ENCODE measurements at regions not wholly inside any gene's neighbourhood (a gene's known extent, or its start where the extent isn't known, plus 50 kb on each side); places are given as distances from the start of the nearest gene placed in this dataset.

GRCh38 chr21:35818597-35818996, 241.7 kb downstream of the SETD4 start:
- WGBS (ENCODE audit: insufficient coverage) = 95% methylated on average over 8 of the region's 8 CpGs
- Histone ChIP-seq H4K20me1 (ENCODE audit: insufficient read depth, low read length) (no peaks in the 10 kb centered on the region), H3K4me1 (ENCODE audit: control insufficient read depth in 1 of 2, insufficient read depth in 2 of 2, low read length in 2 of 2) (no peaks in the 10 kb centered on the region), H3K27ac (ENCODE audit: low read depth in 1 of 2, low read length in 2 of 2) (no peak overlapping the region), H3K9me3 (replicated peaks in 1 of 2; ENCODE audit: control insufficient read depth in 1 of 2, insufficient read depth in 1 of 2, low read length in 2 of 2) (no peaks in the 10 kb centered on the region), H3K79me2 (ENCODE audit: insufficient read depth, low read length) (no peaks in the 10 kb centered on the region), H3K36me3 (replicated peaks in 1 of 2; ENCODE audit: control insufficient read depth in 1 of 2, insufficient read depth in 2 of 2, low read length in 2 of 2) (no peaks in the 10 kb centered on the region), H3K9ac (ENCODE audit: insufficient read depth, low read length, poor library complexity, severe bottlenecking) (no peak overlapping the region), H2AFZ (ENCODE audit: insufficient read depth, low read depth, low read length, poor library complexity, severe bottlenecking) (no peak overlapping the region), H3K4me3 (replicated peaks in 1 of 3; ENCODE audit: low read depth in 2 of 3, low read length in 3 of 3) (no peak overlapping the region), H3K4me2 (replicated peaks; ENCODE audit: extremely low read depth, low read length, poor library complexity, severe bottlenecking) (no peak overlapping the region), H3K27me3 (ENCODE audit: control insufficient read depth in 2 of 2, insufficient read depth in 2 of 2, low read length in 2 of 2) (no peaks in the 10 kb centered on the region)
- intact Hi-C loops (cut with micrococcal nuclease) = no loop called here
- H3K9me3 Mint-ChIP-seq = peaks cover 0 to 6% (median 3%) of the 10 kb centered on the region in 7 donors
- H3K4me3 Mint-ChIP-seq = no peak overlapping the region
- TF ChIP-seq CTCF (IDR thresholded peaks at IDR 0.05) = no peak
- no peak overlapping the region for H3K27ac Mint-ChIP-seq
- no peaks in the 10 kb centered on the region for H3K36me3 Mint-ChIP-seq
- no peak for DNase-seq
- H3K27me3 Mint-ChIP-seq (ENCODE audit: low read depth in 3 of 3) = peaks cover 0 to 1% (median 0%) of the 10 kb centered on the region in 3 donors
- no peaks in the 10 kb centered on the region for H3K4me1 Mint-ChIP-seq

GRCh38 chr21:35814858-35815619, 245.3 kb downstream of the SETD4 start:
- Mint-ChIP-seq H3K36me3 (no peaks in the 10 kb centered on the region), H3K9me3 (peaks cover 0 to 6% (median 1%) of the 10 kb centered on the region in 7 donors), H3K27me3 (ENCODE audit: low read depth in 3 of 3) (peaks cover 0 to 1% (median 0%) of the 10 kb centered on the region in 3 donors), H3K27ac (peak overlapping the region in 1 of 7 donors; percentile 8), H3K4me1 (no peaks in the 10 kb centered on the region), H3K4me3 (no peak overlapping the region)
- DNase-seq = no peak
- no peaks in the 10 kb centered on the region for H3K79me2 ChIP-seq (ENCODE audit: insufficient read depth, low read length)
- WGBS (ENCODE audit: insufficient coverage) = 88% methylated on average over 4 of the region's 5 CpGs
- H3K27ac ChIP-seq (ENCODE audit: low read depth in 1 of 2, low read length in 2 of 2) = no peak overlapping the region
- no peak overlapping the region for H3K4me2 ChIP-seq (replicated peaks; ENCODE audit: extremely low read depth, low read length, poor library complexity, severe bottlenecking)
- no peak for TF ChIP-seq CTCF (IDR thresholded peaks at IDR 0.05)
- H3K27me3 ChIP-seq (ENCODE audit: control insufficient read depth in 2 of 2, insufficient read depth in 2 of 2, low read length in 2 of 2) = no peaks in the 10 kb centered on the region
- H3K36me3 ChIP-seq (replicated peaks in 1 of 2; ENCODE audit: control insufficient read depth in 1 of 2, insufficient read depth in 2 of 2, low read length in 2 of 2) = no peaks in the 10 kb centered on the region
- no peaks in the 10 kb centered on the region for H4K20me1 ChIP-seq (ENCODE audit: insufficient read depth, low read length)
- H3K4me1 ChIP-seq (ENCODE audit: control insufficient read depth in 1 of 2, insufficient read depth in 2 of 2, low read length in 2 of 2) = no peaks in the 10 kb centered on the region
- intact Hi-C loops (cut with micrococcal nuclease) = no loop called here
- no peak overlapping the region for H3K9ac ChIP-seq (ENCODE audit: insufficient read depth, low read length, poor library complexity, severe bottlenecking)
- peaks cover 0 to 3% of the 10 kb centered on the region in 2 donors for H3K9me3 ChIP-seq (replicated peaks in 1 of 2; ENCODE audit: control insufficient read depth in 1 of 2, insufficient read depth in 1 of 2, low read length in 2 of 2)
- no peak overlapping the region for H3K4me3 ChIP-seq (replicated peaks in 1 of 3; ENCODE audit: low read depth in 2 of 3, low read length in 3 of 3)
- H2AFZ ChIP-seq (ENCODE audit: insufficient read depth, low read depth, low read length, poor library complexity, severe bottlenecking) = no peak overlapping the region

Measured in CD14-positive monocyte (primary cell).